Left lung (tissue), 4 donors: ENCODE measurements at regions not wholly inside any gene's neighbourhood (a gene's known extent, or its start where the extent isn't known, plus 50 kb on each side); places are given as distances from the start of the nearest gene placed in this dataset.

Source experiments
- ATAC-seq: fragments of 200-7000 bp; cut with Tn5 transposase; one replicate; pipeline ENCODE4 v1.9.1; 2020; ENCODE audit warnings: moderate library complexity
- DNase-seq, 4 donors: peaks; one replicate each; pipeline ENCODE4 v3.0.0-alpha.2; 2013 to 2020
- H3K27ac ChIP-seq, 2 donors: fragments of 200-600 bp; sonication (generic) in 1 of 2; one replicate each; pipeline versions ENCODE4 v1.5.0 to v1.8.0; 2020 to 2021
- H3K27me3 ChIP-seq, 2 donors: fragments of 200-600 bp; sonication (generic) in 1 of 2; one replicate each; pipeline versions ENCODE4 v1.5.0 to v1.8.0; 2020 to 2021
- H3K36me3 ChIP-seq, 2 donors: fragments of 200-600 bp; sonication (generic) in 1 of 2; one replicate each; pipeline versions ENCODE4 v1.5.0 to v1.8.0; 2020 to 2021
- H3K4me1 ChIP-seq, 2 donors: fragments of 200-600 bp; one replicate each; pipeline ENCODE4 v1.8.0; 2021
- H3K4me3 ChIP-seq, 2 donors: fragments of 200-600 bp; sonication (generic) in 1 of 2; one replicate each; pipeline versions ENCODE4 v1.5.0 to v1.8.0; 2020 to 2021; ENCODE audit warnings: mild to moderate bottlenecking in 1 of 2
- H3K9me3 ChIP-seq, 2 donors: fragments of 200-600 bp; sonication (generic) in 1 of 2; one replicate each; pipeline versions ENCODE4 v1.5.0 to v1.8.0; 2020 to 2021
- CTCF ChIP-seq, 2 donors: fragments of 200-600 bp; sonication (generic) in 1 of 2; IDR thresholded peaks; one replicate each; pipeline versions ENCODE4 v1.5.0 to v1.8.0; 2021; ENCODE audit warnings: antibody characterized with exemption in 2 of 2
- intact Hi-C, 2 donors: fragments of 100-400 bp; cut with DNase I; formaldehyde crosslinking; loops; one replicate each; pipeline versions ENCODE4 v1.11.2 to v1.14.2; 2022
- donor health status: DM: no; HTN: yes; CAD: no.
- donor health status: DM: no; HTN: no; CAD: no.

- no peak overlapping the region for H3K27ac ChIP-seq
- no peaks in the 10 kb centered on the region for H3K27me3 ChIP-seq
- intact Hi-C loops = no loop called here
- no peaks in the 10 kb centered on the region for H3K36me3 ChIP-seq
- no peak for TF ChIP-seq CTCF (IDR thresholded peaks at IDR 0.05)
- H3K4me3 ChIP-seq = no peak overlapping the region
- no peaks in the 10 kb centered on the region for H3K9me3 ChIP-seq
- DNase-seq (no peak), ATAC-seq (no peak)
- H3K4me1 ChIP-seq = no peaks in the 10 kb centered on the region
These were observed 165.3 kb upstream of the FBN2 start for GRCh38 chr5:128703322-128703721.

GRCh38 chr5:128706269-128706668 is 168.2 kb upstream of the FBN2 start:
- no peaks in the 10 kb centered on the region for H3K36me3 ChIP-seq
- no peaks in the 10 kb centered on the region for H3K27me3 ChIP-seq
- no peaks in the 10 kb centered on the region for H3K9me3 ChIP-seq
- intact Hi-C loops = no loop called here
- no peak for TF ChIP-seq CTCF (IDR thresholded peaks at IDR 0.05)
- no peaks in the 10 kb centered on the region for H3K4me1 ChIP-seq
- H3K4me3 ChIP-seq = no peak overlapping the region
- DNase-seq (no peak), ATAC-seq (no peak)
- no peak overlapping the region for H3K27ac ChIP-seq

GRCh38 chr5:128708841-128709240 is 170.8 kb upstream of the FBN2 start:
- H3K36me3 ChIP-seq = no peaks in the 10 kb centered on the region
- no peaks in the 10 kb centered on the region for H3K4me1 ChIP-seq
- TF ChIP-seq CTCF (IDR thresholded peaks at IDR 0.05) = no peak
- no peak overlapping the region for H3K27ac ChIP-seq
- ATAC-seq = no peak
- no peak for DNase-seq
- H3K27me3 ChIP-seq = no peaks in the 10 kb centered on the region
- peaks cover 0 to 8% of the 10 kb centered on the region in 2 donors for H3K9me3 ChIP-seq
- intact Hi-C loops = no loop called here
- no peak overlapping the region for H3K4me3 ChIP-seq

GRCh38 chr5:128711216-128711615 is 173.2 kb upstream of the FBN2 start:
- DNase-seq = no peak
- TF ChIP-seq CTCF (IDR thresholded peaks at IDR 0.05) = no peak
- no peak overlapping the region for H3K27ac ChIP-seq
- H3K27me3 ChIP-seq = no peaks in the 10 kb centered on the region
- intact Hi-C loops = no loop called here
- no peak overlapping the region for H3K4me3 ChIP-seq
- ATAC-seq = no peak
- no peaks in the 10 kb centered on the region for H3K36me3 ChIP-seq
- peaks cover 0 to 8% of the 10 kb centered on the region in 2 donors for H3K9me3 ChIP-seq
- no peaks in the 10 kb centered on the region for H3K4me1 ChIP-seq

GRCh38 chr5:128714551-128714950 is 176.5 kb upstream of the FBN2 start:
- Histone ChIP-seq H3K36me3 (no peaks in the 10 kb centered on the region), H3K27me3 (no peaks in the 10 kb centered on the region), H3K27ac (no peak overlapping the region), H3K4me1 (no peaks in the 10 kb centered on the region), H3K4me3 (no peak overlapping the region), H3K9me3 (peaks cover 0 to 8% of the 10 kb centered on the region in 2 donors)
- no peak for TF ChIP-seq CTCF (IDR thresholded peaks at IDR 0.05)
- no peak for ATAC-seq
- intact Hi-C loops = no loop called here
- no peak for DNase-seq
